ENCODE measurements at regions not wholly inside any gene's neighbourhood (a gene's known extent, or its start where the extent isn't known, plus 50 kb on each side); places are given as distances from the start of the nearest gene placed in this dataset.
A peak's percentile ranks its signal among the peaks of the same experiment; 100 is the strongest.

DNA sequence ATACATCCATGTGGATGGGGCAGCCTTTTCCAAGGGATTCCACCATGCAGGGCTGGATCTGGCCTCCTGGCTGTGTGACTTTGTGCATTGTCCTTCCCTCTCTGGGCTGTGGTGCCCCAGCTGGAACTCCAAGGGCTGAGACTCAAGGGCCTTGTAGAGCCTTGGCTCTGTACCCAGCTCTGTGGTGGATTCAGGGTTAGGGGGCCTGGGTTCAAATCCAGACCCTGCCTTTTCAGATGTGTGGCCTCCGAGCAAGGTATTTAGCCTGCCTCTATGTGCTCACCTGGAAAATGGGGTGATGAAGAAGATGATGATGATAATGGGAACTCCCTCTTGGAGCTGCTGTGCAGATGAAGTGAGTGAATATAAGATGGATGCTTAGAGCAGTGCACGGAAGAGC, 161.9 kb downstream of the WNT7A start:
- DNase-seq (ENCODE audit: low spot score) (no peak), ATAC-seq (no peak)
- ChIA-PET POLR2A (no interaction called here), CTCF (no interaction called here)
- Mint-ChIP-seq H3K27ac (no peak overlapping the region), H3K27me3 (ENCODE audit: low read depth) (peaks cover 7% of the 10 kb centered on the region), H3K4me1 (peaks cover 25% of the 10 kb centered on the region), H3K9me3 (peaks cover 40% of the 10 kb centered on the region), H3K4me3 (no peak overlapping the region), H3K36me3 (peaks cover 13% of the 10 kb centered on the region)
- TF ChIP-seq, protein P1, sequence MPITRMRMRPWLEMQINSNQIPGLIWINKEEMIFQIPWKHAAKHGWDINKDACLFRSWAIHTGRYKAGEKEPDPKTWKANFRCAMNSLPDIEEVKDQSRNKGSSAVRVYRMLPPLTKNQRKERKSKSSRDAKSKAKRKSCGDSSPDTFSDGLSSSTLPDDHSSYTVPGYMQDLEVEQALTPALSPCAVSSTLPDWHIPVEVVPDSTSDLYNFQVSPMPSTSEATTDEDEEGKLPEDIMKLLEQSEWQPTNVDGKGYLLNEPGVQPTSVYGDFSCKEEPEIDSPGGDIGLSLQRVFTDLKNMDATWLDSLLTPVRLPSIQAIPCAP (CRISPR knock-in tag; IDR thresholded peaks at IDR 0.05) = no peak
- TF ChIP-seq OVOL2 (CRISPR knock-in tag; IDR thresholded peaks at IDR 0.05; ENCODE audit: borderline replicate concordance) = no peak
- no peak for TF ChIP-seq GTF2I (CRISPR knock-in tag; conservative IDR thresholded peaks at IDR 0.05)
- no peak for TF ChIP-seq ZNF232 (CRISPR knock-in tag; IDR thresholded peaks at IDR 0.05)
- TF ChIP-seq, protein P2, sequence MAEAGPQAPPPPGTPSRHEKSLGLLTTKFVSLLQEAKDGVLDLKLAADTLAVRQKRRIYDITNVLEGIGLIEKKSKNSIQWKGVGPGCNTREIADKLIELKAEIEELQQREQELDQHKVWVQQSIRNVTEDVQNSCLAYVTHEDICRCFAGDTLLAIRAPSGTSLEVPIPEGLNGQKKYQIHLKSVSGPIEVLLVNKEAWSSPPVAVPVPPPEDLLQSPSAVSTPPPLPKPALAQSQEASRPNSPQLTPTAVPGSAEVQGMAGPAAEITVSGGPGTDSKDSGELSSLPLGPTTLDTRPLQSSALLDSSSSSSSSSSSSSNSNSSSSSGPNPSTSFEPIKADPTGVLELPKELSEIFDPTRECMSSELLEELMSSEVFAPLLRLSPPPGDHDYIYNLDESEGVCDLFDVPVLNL (CRISPR knock-in tag; IDR thresholded peaks at IDR 0.05; ENCODE audit: borderline replicate concordance, low read depth) = no peak
- no peak for TF ChIP-seq MYBL2 (CRISPR knock-in tag; IDR thresholded peaks at IDR 0.05)
- TF ChIP-seq ZNF263 (CRISPR knock-in tag; IDR thresholded peaks at IDR 0.05; ENCODE audit: low read depth) = no peak
- TF ChIP-seq, protein P3, sequence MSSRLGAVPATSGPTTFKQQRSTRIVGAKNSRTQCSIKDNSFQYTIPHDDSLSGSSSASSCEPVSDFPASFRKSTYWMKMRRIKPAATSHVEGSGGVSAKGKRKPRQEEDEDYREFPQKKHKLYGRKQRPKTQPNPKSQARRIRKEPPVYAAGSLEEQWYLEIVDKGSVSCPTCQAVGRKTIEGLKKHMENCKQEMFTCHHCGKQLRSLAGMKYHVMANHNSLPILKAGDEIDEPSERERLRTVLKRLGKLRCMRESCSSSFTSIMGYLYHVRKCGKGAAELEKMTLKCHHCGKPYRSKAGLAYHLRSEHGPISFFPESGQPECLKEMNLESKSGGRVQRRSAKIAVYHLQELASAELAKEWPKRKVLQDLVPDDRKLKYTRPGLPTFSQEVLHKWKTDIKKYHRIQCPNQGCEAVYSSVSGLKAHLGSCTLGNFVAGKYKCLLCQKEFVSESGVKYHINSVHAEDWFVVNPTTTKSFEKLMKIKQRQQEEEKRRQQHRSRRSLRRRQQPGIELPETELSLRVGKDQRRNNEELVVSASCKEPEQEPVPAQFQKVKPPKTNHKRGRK (CRISPR knock-in tag; IDR thresholded peaks at IDR 0.05; ENCODE audit: borderline replicate concordance) = no peak
- TF ChIP-seq ZNF138 (CRISPR knock-in tag; conservative IDR thresholded peaks at IDR 0.05) = no peak
- TF ChIP-seq, protein P4, sequence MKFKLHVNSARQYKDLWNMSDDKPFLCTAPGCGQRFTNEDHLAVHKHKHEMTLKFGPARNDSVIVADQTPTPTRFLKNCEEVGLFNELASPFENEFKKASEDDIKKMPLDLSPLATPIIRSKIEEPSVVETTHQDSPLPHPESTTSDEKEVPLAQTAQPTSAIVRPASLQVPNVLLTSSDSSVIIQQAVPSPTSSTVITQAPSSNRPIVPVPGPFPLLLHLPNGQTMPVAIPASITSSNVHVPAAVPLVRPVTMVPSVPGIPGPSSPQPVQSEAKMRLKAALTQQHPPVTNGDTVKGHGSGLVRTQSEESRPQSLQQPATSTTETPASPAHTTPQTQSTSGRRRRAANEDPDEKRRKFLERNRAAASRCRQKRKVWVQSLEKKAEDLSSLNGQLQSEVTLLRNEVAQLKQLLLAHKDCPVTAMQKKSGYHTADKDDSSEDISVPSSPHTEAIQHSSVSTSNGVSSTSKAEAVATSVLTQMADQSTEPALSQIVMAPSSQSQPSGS (CRISPR knock-in tag; IDR thresholded peaks at IDR 0.05; ENCODE audit: borderline replicate concordance, low read depth) = no peak
- TF ChIP-seq GABPB1 (CRISPR knock-in tag; IDR thresholded peaks at IDR 0.05) = no peak
- no peak for TF ChIP-seq SMAD4 (CRISPR knock-in tag; IDR thresholded peaks at IDR 0.05)
- TF ChIP-seq TEAD4 (CRISPR knock-in tag; IDR thresholded peaks at IDR 0.05) = no peak
- TF ChIP-seq, protein P5, sequence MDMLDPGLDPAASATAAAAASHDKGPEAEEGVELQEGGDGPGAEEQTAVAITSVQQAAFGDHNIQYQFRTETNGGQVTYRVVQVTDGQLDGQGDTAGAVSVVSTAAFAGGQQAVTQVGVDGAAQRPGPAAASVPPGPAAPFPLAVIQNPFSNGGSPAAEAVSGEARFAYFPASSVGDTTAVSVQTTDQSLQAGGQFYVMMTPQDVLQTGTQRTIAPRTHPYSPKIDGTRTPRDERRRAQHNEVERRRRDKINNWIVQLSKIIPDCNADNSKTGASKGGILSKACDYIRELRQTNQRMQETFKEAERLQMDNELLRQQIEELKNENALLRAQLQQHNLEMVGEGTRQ (CRISPR knock-in tag; IDR thresholded peaks at IDR 0.05) = no peak
- no peak for TF ChIP-seq NR2C2 (CRISPR knock-in tag; IDR thresholded peaks at IDR 0.05)

DNA sequence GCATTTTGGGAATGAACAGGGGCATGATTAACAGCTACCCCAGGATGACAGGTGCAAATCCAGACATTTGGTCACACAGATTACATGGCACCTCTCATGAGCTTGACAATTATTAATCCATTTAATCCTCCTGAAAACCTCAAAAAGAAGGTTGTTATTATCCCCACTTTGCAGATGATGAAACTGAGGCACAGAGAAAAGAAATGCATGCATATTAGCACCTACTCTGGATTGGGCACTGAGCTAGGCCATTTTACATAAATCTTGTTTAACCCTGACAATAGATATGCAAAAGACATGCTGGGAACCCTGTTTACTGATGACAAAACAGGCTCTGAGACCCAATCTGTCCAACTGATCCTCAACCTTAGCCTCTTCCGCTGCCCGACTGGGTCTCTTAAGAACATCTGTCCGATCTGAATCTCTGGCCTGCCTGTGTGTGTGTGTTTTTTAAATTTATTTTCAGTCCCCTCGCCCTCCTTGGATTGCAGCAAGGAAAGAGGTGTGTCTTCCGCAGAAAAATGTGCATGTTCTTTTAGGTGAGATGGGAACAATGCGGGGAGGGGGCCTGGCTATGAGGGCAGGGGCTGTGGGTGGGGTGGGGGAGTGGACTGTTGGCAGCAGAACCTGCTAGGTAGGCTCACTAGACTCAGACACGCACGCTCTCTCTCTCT, 162.5 kb downstream of the WNT7A start:
- DNase-seq (ENCODE audit: low spot score) (no peak), ATAC-seq (peak; percentile 53; the same call in 1 of the 2 replicates)
- H3K9me3 Mint-ChIP-seq = peaks cover 40% of the 10 kb centered on the region
- CTCF ChIA-PET = no interaction called here
- no peak overlapping the region for H3K4me3 Mint-ChIP-seq
- POLR2A ChIA-PET = no interaction called here
- H3K4me1 Mint-ChIP-seq = peaks cover 25% of the 10 kb centered on the region
- H3K27ac Mint-ChIP-seq = no peak overlapping the region
- H3K27me3 Mint-ChIP-seq (ENCODE audit: low read depth) = peaks cover 6% of the 10 kb centered on the region
- peaks cover 7% of the 10 kb centered on the region for H3K36me3 Mint-ChIP-seq
- TF ChIP-seq, protein P6, sequence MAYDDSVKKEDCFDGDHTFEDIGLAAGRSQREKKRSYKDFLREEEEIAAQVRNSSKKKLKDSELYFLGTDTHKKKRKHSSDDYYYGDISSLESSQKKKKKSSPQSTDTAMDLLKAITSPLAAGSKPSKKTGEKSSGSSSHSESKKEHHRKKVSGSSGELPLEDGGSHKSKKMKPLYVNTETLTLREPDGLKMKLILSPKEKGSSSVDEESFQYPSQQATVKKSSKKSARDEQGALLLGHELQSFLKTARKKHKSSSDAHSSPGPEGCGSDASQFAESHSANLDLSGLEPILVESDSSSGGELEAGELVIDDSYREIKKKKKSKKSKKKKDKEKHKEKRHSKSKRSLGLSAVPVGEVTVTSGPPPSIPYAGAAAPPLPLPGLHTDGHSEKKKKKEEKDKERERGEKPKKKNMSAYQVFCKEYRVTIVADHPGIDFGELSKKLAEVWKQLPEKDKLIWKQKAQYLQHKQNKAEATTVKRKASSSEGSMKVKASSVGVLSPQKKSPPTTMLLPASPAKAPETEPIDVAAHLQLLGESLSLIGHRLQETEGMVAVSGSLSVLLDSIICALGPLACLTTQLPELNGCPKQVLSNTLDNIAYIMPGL (CRISPR knock-in tag; IDR thresholded peaks at IDR 0.05) = no peak
- TF ChIP-seq TP53 (CRISPR knock-in tag; IDR thresholded peaks at IDR 0.05) = no peak
- TF ChIP-seq, protein P7, sequence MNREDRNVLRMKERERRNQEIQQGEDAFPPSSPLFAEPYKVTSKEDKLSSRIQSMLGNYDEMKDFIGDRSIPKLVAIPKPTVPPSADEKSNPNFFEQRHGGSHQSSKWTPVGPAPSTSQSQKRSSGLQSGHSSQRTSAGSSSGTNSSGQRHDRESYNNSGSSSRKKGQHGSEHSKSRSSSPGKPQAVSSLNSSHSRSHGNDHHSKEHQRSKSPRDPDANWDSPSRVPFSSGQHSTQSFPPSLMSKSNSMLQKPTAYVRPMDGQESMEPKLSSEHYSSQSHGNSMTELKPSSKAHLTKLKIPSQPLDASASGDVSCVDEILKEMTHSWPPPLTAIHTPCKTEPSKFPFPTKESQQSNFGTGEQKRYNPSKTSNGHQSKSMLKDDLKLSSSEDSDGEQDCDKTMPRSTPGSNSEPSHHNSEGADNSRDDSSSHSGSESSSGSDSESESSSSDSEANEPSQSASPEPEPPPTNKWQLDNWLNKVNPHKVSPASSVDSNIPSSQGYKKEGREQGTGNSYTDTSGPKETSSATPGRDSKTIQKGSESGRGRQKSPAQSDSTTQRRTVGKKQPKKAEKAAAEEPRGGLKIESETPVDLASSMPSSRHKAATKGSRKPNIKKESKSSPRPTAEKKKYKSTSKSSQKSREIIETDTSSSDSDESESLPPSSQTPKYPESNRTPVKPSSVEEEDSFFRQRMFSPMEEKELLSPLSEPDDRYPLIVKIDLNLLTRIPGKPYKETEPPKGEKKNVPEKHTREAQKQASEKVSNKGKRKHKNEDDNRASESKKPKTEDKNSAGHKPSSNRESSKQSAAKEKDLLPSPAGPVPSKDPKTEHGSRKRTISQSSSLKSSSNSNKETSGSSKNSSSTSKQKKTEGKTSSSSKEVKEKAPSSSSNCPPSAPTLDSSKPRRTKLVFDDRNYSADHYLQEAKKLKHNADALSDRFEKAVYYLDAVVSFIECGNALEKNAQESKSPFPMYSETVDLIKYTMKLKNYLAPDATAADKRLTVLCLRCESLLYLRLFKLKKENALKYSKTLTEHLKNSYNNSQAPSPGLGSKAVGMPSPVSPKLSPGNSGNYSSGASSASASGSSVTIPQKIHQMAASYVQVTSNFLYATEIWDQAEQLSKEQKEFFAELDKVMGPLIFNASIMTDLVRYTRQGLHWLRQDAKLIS (CRISPR knock-in tag; IDR thresholded peaks at IDR 0.05; ENCODE audit: borderline replicate concordance) = no peak
- TF ChIP-seq ZNF671 (CRISPR knock-in tag; IDR thresholded peaks at IDR 0.05) = no peak
- TF ChIP-seq, protein P8, sequence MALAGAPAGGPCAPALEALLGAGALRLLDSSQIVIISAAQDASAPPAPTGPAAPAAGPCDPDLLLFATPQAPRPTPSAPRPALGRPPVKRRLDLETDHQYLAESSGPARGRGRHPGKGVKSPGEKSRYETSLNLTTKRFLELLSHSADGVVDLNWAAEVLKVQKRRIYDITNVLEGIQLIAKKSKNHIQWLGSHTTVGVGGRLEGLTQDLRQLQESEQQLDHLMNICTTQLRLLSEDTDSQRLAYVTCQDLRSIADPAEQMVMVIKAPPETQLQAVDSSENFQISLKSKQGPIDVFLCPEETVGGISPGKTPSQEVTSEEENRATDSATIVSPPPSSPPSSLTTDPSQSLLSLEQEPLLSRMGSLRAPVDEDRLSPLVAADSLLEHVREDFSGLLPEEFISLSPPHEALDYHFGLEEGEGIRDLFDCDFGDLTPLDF (CRISPR knock-in tag; IDR thresholded peaks at IDR 0.05) = no peak
- no peak for TF ChIP-seq NFATC4 (CRISPR knock-in tag; IDR thresholded peaks at IDR 0.05)
- TF ChIP-seq OVOL2 (CRISPR knock-in tag; IDR thresholded peaks at IDR 0.05; ENCODE audit: borderline replicate concordance) = no peak
- TF ChIP-seq, protein P9, sequence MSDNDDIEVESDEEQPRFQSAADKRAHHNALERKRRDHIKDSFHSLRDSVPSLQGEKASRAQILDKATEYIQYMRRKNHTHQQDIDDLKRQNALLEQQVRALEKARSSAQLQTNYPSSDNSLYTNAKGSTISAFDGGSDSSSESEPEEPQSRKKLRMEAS (CRISPR knock-in tag; IDR thresholded peaks at IDR 0.05) = no peak
- TF ChIP-seq SMAD4 (CRISPR knock-in tag; IDR thresholded peaks at IDR 0.05) = no peak
